Esophagus squamous epithelium (tissue), 4 donors: ENCODE measurements at regions not wholly inside any gene's neighbourhood (a gene's known extent, or its start where the extent isn't known, plus 50 kb on each side); places are given as distances from the start of the nearest gene placed in this dataset.

Source experiments
- POLR2A ChIP-seq, 4 donors: fragments of 450-650 bp; IDR thresholded peaks; one replicate each; pipeline ENCODE4 v1.6.1; 2017; ENCODE audit warnings: antibody characterized with exemption in 4 of 4, mild to moderate bottlenecking in 4 of 4, moderate library complexity in 3 of 4
- TF ChIP-seq, protein P1 (sequence below), 6 experiments: fragments of 450-650 bp in 4 of 6; fragments of 200-600 bp in 2 of 6; sonication (generic) in 2 of 6; IDR thresholded peaks; one replicate each; pipeline ENCODE4 v1.5.1; 2016 to 2019; ENCODE audit warnings: antibody characterized with exemption in 6 of 6, mild to moderate bottlenecking in 4 of 6, moderate library complexity in 4 of 6

DNA sequence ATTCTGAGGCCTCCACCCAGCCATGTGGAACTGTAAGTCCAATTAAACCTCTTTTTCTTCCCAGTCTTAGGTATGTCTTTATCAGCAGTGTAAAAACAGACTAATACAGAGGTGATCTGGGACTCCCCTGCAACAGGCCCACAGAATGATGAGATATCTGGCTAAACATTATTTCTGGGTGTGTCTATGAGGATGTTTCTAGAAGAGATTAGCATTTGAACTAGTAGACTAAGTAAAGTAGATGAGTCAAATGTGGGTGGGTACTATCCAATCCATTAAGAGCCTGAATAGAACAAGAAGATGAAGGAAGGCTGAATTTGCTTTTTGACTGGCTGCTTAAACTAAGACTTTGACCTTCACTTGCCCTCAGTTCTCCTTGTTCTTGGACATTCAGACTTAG lies 396.5 kb upstream of the LRRC7 start:
- TF ChIP-seq, protein P1, sequence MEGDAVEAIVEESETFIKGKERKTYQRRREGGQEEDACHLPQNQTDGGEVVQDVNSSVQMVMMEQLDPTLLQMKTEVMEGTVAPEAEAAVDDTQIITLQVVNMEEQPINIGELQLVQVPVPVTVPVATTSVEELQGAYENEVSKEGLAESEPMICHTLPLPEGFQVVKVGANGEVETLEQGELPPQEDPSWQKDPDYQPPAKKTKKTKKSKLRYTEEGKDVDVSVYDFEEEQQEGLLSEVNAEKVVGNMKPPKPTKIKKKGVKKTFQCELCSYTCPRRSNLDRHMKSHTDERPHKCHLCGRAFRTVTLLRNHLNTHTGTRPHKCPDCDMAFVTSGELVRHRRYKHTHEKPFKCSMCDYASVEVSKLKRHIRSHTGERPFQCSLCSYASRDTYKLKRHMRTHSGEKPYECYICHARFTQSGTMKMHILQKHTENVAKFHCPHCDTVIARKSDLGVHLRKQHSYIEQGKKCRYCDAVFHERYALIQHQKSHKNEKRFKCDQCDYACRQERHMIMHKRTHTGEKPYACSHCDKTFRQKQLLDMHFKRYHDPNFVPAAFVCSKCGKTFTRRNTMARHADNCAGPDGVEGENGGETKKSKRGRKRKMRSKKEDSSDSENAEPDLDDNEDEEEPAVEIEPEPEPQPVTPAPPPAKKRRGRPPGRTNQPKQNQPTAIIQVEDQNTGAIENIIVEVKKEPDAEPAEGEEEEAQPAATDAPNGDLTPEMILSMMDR (IDR thresholded peaks at IDR 0.05), result no peak
- TF ChIP-seq POLR2A (IDR thresholded peaks at IDR 0.05), result no peak
